ENCODE measurements at regions not wholly inside any gene's neighbourhood (a gene's known extent, or its start where the extent isn't known, plus 50 kb on each side); places are given as distances from the start of the nearest gene placed in this dataset.
A peak's percentile ranks its signal among the peaks of the same experiment; 100 is the strongest.

DNA sequence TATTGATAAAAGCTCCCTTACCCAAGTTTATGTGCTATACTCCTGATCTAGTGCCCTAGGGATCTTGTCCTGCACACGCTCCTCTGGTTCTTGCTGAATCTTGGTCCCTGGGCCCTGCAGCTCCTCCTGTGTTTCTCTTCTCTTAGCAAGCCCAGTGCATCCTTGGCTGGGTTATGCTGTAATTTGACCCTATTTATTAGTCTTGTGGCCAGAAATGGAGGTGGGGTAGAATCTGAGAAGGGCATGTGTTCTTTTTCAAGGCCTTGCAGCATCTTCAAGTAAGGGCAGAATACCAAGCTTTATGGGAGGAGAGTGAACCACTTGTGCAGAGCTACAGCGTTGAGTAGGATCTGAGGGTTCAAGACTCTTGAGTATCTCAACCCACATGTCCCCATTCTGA lies 366.8 kb downstream of the FAM170A start (continued):
- TF ChIP-seq, protein P1, sequence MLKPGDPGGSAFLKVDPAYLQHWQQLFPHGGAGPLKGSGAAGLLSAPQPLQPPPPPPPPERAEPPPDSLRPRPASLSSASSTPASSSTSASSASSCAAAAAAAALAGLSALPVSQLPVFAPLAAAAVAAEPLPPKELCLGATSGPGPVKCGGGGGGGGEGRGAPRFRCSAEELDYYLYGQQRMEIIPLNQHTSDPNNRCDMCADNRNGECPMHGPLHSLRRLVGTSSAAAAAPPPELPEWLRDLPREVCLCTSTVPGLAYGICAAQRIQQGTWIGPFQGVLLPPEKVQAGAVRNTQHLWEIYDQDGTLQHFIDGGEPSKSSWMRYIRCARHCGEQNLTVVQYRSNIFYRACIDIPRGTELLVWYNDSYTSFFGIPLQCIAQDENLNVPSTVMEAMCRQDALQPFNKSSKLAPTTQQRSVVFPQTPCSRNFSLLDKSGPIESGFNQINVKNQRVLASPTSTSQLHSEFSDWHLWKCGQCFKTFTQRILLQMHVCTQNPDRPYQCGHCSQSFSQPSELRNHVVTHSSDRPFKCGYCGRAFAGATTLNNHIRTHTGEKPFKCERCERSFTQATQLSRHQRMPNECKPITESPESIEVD (tag by site-specific recombination; IDR thresholded peaks at IDR 0.05), result no peak

DNA sequence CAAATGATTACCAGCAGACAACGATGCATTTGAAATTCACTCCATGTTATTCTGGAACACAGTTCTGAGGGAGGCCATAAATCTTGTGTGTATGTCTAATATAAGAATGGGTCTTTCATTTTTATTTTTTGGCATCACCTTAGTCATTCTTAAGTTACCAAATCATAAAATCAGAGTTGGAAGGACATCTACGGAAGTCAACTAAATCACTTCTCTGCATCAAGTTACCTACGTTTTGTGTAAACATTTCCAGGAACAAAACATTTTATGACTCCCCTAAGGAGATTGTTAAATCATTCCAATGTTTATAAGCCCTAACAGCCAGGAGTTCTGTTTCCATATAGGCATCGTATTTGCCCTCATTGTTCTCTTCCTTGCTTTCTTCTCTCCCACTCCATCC lies 378.2 kb downstream of the FAM170A start:
- Histone ChIP-seq H3K4me1 (ENCODE audit: control insufficient read depth, insufficient read depth, low read length) (no peaks in the 10 kb centered on the region), H3K27ac (ENCODE audit: extremely low read depth, low read depth, low read length) (no peak overlapping the region), H3K36me3 (ENCODE audit: control insufficient read depth in 2 of 2, insufficient read depth in 1 of 2, low read length in 2 of 2) (no peaks in the 10 kb centered on the region), H3K4me3 (ENCODE audit: low read depth, low read length) (no peak overlapping the region), H3K9me3 (ENCODE audit: control insufficient read depth, insufficient read depth, low read depth, low read length) (no peaks in the 10 kb centered on the region)
- CTCF ChIA-PET, result no interaction called here
- POLR2A ChIA-PET, result no interaction called here
- TF ChIP-seq ZBTB21 (tag by site-specific recombination; IDR thresholded peaks at IDR 0.05) (no peak), ZNF366 (tag by site-specific recombination; conservative IDR thresholded peaks at IDR 0.05) (0 out of 2 replicates have a peak, but pooled peaks have one; percentile 17), MZF1 (tag by site-specific recombination; IDR thresholded peaks at IDR 0.05; ENCODE audit: borderline replicate concordance) (no peak), ZNF664 (tag by site-specific recombination; IDR thresholded peaks at IDR 0.05) (no peak), ZNF510 (tag by site-specific recombination; IDR thresholded peaks at IDR 0.05; ENCODE audit: insufficient replicate concordance) (no peak), ZNF174 (tag by site-specific recombination; IDR thresholded peaks at IDR 0.05) (no peak), BCL11A (tag by site-specific recombination; IDR thresholded peaks at IDR 0.05; ENCODE audit: low read depth) (0 out of 2 replicates have a peak, but pooled peaks have one; percentile 45), EGR2 (tag by site-specific recombination; IDR thresholded peaks at IDR 0.05; ENCODE audit: low read depth) (no peak), ZNF433 (tag by site-specific recombination; IDR thresholded peaks at IDR 0.05; ENCODE audit: low read depth) (no peak), KLF16 (tag by site-specific recombination; IDR thresholded peaks at IDR 0.05) (no peak), GFI1B (tag by site-specific recombination; IDR thresholded peaks at IDR 0.05) (0 out of 2 replicates have a peak, but pooled peaks have one; percentile 30), KLF1 (tag by site-specific recombination; IDR thresholded peaks at IDR 0.05) (no peak), ZNF416 (tag by site-specific recombination; IDR thresholded peaks at IDR 0.05) (no peak), WT1 (tag by site-specific recombination; IDR thresholded peaks at IDR 0.05) (peak; percentile 33; the same call in 1 of the 2 replicates), ZNF146 (tag by site-specific recombination; IDR thresholded peaks at IDR 0.05) (no peak), ZNF670 (tag by site-specific recombination; IDR thresholded peaks at IDR 0.05; ENCODE audit: low read depth) (no peak), ZNF48 (tag by site-specific recombination; IDR thresholded peaks at IDR 0.05) (no peak), SETDB1 (IDR thresholded peaks at IDR 0.05; ENCODE audit: insufficient read length, low read length) (no peak), YY1 (tag by site-specific recombination; IDR thresholded peaks at IDR 0.05) (no peak)
- TF ChIP-seq, protein P2, sequence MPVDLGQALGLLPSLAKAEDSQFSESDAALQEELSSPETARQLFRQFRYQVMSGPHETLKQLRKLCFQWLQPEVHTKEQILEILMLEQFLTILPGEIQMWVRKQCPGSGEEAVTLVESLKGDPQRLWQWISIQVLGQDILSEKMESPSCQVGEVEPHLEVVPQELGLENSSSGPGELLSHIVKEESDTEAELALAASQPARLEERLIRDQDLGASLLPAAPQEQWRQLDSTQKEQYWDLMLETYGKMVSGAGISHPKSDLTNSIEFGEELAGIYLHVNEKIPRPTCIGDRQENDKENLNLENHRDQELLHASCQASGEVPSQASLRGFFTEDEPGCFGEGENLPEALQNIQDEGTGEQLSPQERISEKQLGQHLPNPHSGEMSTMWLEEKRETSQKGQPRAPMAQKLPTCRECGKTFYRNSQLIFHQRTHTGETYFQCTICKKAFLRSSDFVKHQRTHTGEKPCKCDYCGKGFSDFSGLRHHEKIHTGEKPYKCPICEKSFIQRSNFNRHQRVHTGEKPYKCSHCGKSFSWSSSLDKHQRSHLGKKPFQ (tag by site-specific recombination; IDR thresholded peaks at IDR 0.05), result no peak
- TF ChIP-seq, protein P1 (tag by site-specific recombination; IDR thresholded peaks at IDR 0.05), result peak; percentile 27; the same call in 1 of the 2 replicates
- TF ChIP-seq, protein P3, sequence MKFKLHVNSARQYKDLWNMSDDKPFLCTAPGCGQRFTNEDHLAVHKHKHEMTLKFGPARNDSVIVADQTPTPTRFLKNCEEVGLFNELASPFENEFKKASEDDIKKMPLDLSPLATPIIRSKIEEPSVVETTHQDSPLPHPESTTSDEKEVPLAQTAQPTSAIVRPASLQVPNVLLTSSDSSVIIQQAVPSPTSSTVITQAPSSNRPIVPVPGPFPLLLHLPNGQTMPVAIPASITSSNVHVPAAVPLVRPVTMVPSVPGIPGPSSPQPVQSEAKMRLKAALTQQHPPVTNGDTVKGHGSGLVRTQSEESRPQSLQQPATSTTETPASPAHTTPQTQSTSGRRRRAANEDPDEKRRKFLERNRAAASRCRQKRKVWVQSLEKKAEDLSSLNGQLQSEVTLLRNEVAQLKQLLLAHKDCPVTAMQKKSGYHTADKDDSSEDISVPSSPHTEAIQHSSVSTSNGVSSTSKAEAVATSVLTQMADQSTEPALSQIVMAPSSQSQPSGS (tag by site-specific recombination; IDR thresholded peaks at IDR 0.05; ENCODE audit: low read depth), result no peak
- TF ChIP-seq, protein P4, sequence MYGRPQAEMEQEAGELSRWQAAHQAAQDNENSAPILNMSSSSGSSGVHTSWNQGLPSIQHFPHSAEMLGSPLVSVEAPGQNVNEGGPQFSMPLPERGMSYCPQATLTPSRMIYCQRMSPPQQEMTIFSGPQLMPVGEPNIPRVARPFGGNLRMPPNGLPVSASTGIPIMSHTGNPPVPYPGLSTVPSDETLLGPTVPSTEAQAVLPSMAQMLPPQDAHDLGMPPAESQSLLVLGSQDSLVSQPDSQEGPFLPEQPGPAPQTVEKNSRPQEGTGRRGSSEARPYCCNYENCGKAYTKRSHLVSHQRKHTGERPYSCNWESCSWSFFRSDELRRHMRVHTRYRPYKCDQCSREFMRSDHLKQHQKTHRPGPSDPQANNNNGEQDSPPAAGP (tag by site-specific recombination; IDR thresholded peaks at IDR 0.05), result no peak
- TF ChIP-seq, protein P5, sequence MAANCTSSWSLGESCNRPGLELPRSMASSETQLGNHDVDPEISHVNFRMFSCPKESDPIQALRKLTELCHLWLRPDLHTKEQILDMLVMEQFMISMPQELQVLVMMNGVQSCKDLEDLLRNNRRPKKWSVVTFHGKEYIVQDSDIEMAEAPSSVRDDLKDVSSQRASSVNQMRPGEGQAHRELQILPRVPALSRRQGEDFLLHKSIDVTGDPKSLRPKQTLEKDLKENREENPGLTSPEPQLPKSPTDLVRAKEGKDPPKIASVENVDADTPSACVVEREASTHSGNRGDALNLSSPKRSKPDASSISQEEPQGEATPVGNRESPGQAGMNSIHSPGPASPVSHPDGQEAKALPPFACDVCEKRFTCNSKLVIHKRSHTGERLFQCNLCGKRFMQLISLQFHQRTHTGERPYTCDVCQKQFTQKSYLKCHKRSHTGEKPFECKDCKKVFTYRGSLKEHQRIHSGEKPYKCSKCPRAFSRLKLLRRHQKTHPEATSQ (tag by site-specific recombination; IDR thresholded peaks at IDR 0.05), result no peak
- TF ChIP-seq, protein P6, sequence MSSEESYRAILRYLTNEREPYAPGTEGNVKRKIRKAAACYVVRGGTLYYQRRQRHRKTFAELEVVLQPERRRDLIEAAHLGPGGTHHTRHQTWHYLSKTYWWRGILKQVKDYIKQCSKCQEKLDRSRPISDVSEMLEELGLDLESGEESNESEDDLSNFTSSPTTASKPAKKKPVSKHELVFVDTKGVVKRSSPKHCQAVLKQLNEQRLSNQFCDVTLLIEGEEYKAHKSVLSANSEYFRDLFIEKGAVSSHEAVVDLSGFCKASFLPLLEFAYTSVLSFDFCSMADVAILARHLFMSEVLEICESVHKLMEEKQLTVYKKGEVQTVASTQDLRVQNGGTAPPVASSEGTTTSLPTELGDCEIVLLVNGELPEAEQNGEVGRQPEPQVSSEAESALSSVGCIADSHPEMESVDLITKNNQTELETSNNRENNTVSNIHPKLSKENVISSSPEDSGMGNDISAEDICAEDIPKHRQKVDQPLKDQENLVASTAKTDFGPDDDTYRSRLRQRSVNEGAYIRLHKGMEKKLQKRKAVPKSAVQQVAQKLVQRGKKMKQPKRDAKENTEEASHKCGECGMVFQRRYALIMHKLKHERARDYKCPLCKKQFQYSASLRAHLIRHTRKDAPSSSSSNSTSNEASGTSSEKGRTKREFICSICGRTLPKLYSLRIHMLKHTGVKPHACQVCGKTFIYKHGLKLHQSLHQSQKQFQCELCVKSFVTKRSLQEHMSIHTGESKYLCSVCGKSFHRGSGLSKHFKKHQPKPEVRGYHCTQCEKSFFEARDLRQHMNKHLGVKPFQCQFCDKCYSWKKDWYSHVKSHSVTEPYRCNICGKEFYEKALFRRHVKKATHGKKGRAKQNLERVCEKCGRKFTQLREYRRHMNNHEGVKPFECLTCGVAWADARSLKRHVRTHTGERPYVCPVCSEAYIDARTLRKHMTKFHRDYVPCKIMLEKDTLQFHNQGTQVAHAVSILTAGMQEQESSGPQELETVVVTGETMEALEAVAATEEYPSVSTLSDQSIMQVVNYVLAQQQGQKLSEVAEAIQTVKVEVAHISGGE (tag by site-specific recombination; conservative IDR thresholded peaks at IDR 0.05; ENCODE audit: low read depth), result no peak

Data from HEK293 (cell line).